Psoas muscle (tissue), 7 donors: ENCODE measurements at regions not wholly inside any gene's neighbourhood (a gene's known extent, or its start where the extent isn't known, plus 50 kb on each side); places are given as distances from the start of the nearest gene placed in this dataset.

Experiments used
- ATAC-seq, 4 donors: fragments of 200-7000 bp; cut with Tn5 transposase; one replicate each; pipeline ENCODE4 v1.9.1; 2020; ENCODE audit warnings: moderate library complexity in 3 of 4, mild to moderate bottlenecking in 2 of 4
- DNase-seq, 2 donors: peaks; one replicate each; pipeline ENCODE4 v3.0.0-alpha.2; 2020
- H3K27ac ChIP-seq: fragments of 200-600 bp; one replicate; pipeline ENCODE4 v1.8.0; 2022
- H3K27me3 ChIP-seq, 3 donors: fragments of 200-600 bp in 1 of 3; one replicate each; pipeline versions ENCODE4 v1.6.1 to v1.8.0; 2013 to 2022; ENCODE audit warnings: low read length in 2 of 3, mild to moderate bottlenecking in 2 of 3, moderate library complexity in 1 of 3; ENCODE audit not compliant: insufficient read depth in 3 of 3
- H3K36me3 ChIP-seq, 2 donors: fragments of 200-600 bp in 1 of 2; one replicate each; pipeline versions ENCODE4 v1.6.1 to v1.8.0; 2013 to 2022; ENCODE audit warnings: low read depth in 1 of 2, mild to moderate bottlenecking in 1 of 2, moderate library complexity in 1 of 2; ENCODE audit not compliant: insufficient read depth in 1 of 2
- H3K4me1 ChIP-seq: fragments of 200-600 bp; one replicate; pipeline ENCODE4 v1.8.0; 2022
- H3K4me3 ChIP-seq: fragments of 200-600 bp; one replicate; pipeline ENCODE4 v1.8.0; 2022; ENCODE audit warnings: mild to moderate bottlenecking
- H3K9me3 ChIP-seq: fragments of 200-600 bp; one replicate; pipeline ENCODE4 v1.8.0; 2022
- WGBS, 3 donors: extraction: QIAGEN DNeasy Blood & Tissue Kit; methylation state at CpG; one replicate each; pipeline versions ENCODE4 v1.1.6 to v1.1.7; 2013; 5-methylcytosine and 5-hydroxymethylcytosine counted together
- intact Hi-C, 2 donors: fragments of 100-400 bp; cut with DNase I; formaldehyde crosslinking; loops; one replicate each; pipeline versions ENCODE4 v1.11.0 to v1.14.2; 2022
- TF ChIP-seq, protein P1 (sequence below): fragments of 200-600 bp; IDR thresholded peaks from one replicate; pipeline ENCODE4 v1.8.0; 2022; ENCODE audit warnings: antibody characterized with exemption
- donor health status: healthy with polysubstance abuse.
- donor health status: DM: no; HTN: no; CAD: no; lungs with moderate emphysema.
- donor health status: Bipolar disorder and iron deficiency.
- donor health status: healthy.
- donor health status: DM: yes; HTN: yes; CAD: no.
- donor health status: DM: no; HTN: no; CAD: no.
- donor health status: DM: yes; HTN: yes; CAD: no.

DNA sequence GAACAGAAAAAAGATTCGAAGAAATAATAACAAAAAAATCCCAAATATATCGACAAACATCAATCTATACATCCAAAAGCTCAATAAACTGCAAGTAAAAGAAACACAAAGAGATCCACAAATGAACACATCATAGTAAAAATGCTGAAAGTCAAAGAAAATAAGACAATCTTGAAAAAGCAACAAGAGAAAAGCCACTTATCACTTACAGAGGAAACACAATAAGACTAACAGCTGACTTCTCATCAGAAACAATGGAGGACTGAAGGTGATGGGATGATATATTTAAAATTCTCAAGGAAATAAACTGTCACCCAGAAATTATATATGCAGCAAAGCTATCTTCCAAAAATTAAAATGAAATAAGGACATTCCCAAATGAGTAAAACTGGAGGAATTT lies 140.3 kb downstream of the NDUFA10 start:
- H3K4me1 ChIP-seq: peaks cover 3% of the 10 kb centered on the region
- peaks cover 25% of the 10 kb centered on the region for H3K9me3 ChIP-seq
- intact Hi-C loops: loop anchor here (5.0 to 10.0 kb wide), 4 partner anchors 190 to 850 kb away; partner anchors contain the start of gene HDAC4 (in 1 of the 2)
- ATAC-seq (no peak), DNase-seq (no peak)
- 97 to 98% (median 97%) methylated on average over 2 of the region's 2 CpGs for WGBS, 3 donors
- no peaks in the 10 kb centered on the region for H3K27me3 ChIP-seq
- H3K27ac ChIP-seq: no peak overlapping the region
- TF ChIP-seq, protein P1, sequence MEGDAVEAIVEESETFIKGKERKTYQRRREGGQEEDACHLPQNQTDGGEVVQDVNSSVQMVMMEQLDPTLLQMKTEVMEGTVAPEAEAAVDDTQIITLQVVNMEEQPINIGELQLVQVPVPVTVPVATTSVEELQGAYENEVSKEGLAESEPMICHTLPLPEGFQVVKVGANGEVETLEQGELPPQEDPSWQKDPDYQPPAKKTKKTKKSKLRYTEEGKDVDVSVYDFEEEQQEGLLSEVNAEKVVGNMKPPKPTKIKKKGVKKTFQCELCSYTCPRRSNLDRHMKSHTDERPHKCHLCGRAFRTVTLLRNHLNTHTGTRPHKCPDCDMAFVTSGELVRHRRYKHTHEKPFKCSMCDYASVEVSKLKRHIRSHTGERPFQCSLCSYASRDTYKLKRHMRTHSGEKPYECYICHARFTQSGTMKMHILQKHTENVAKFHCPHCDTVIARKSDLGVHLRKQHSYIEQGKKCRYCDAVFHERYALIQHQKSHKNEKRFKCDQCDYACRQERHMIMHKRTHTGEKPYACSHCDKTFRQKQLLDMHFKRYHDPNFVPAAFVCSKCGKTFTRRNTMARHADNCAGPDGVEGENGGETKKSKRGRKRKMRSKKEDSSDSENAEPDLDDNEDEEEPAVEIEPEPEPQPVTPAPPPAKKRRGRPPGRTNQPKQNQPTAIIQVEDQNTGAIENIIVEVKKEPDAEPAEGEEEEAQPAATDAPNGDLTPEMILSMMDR: no peak
- H3K4me3 ChIP-seq: no peak overlapping the region
- no peaks in the 10 kb centered on the region for H3K36me3 ChIP-seq

DNA sequence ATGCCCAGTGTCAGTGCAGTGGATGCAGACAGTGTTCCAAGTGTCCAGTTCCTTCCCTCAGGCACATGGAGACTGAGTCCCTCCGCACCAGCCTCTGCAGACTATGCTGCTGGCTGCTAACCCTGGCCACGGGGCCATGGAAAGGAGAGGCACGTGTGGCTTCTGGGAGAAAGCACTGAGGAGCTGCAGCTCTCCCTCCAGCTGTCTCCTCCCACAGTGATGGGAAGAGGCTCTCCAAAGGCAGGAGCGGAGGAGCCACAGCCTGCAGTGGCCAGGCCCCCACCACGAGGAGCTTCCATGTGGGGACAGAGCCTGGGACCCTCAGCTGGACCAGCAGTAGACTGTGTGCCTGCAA lies 141.1 kb downstream of the NDUFA10 start:
- WGBS, 3 donors: 96% methylated on average over 5 of the region's 5 CpGs
- TF ChIP-seq, protein P1: no peak
- Histone ChIP-seq H3K9me3 (peaks cover 25% of the 10 kb centered on the region), H3K27ac (no peak overlapping the region), H3K27me3 (no peaks in the 10 kb centered on the region), H3K4me3 (no peak overlapping the region), H3K36me3 (no peaks in the 10 kb centered on the region), H3K4me1 (peaks cover 3% of the 10 kb centered on the region)
- DNase-seq (no peak), ATAC-seq (no peak)
- intact Hi-C loops: loop anchor here (5.0 to 10.0 kb wide), 4 partner anchors 189 to 849 kb away; partner anchors contain the start of gene HDAC4 (in 1 of the 2)

DNA sequence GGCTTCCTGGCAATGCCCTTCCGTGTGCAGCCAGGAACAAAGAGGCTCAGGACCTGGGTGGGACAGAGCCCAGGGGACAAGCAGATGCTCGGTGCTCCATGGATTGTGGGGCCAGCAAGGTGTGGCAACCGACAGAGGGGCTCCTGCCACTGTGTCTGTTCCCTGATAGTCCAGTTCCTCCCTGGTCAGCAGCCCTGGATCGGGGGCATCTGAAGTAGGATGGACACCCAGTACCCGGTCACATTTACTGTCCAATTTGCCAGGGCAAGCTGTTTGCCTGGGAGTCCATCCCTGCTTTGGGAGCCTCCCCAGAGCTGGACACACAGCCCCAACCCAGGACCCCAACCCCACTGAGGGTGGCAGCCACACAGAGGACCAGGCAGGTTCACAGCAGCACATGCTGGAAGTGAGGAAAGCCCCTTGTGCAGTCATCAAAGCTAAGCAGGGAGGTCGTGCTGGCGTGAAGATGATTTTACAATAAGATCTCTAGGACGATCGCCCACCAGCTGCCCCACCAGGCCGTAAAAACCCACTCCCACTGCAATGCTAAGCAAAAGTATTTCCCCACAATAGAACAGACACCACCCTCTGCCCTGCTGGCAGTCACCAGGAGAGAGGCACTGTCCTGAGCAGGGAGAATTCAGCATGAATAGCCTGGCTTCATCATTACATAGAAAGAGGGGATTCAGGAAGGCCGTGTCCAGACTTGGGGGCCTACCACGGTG lies 141.7 kb downstream of the NDUFA10 start:
- DNase-seq (no peak), ATAC-seq (no peak)
- 86 to 92% (median 89%) methylated on average over 12 of the region's 12 CpGs for WGBS, 3 donors
- intact Hi-C loops: loop anchor here (2.0 to 10.0 kb wide), 5 partner anchors 189 to 849 kb away; partner anchors contain the start of gene HDAC4 (in 1 of the 2)
- H3K9me3 ChIP-seq: peaks cover 25% of the 10 kb centered on the region
- TF ChIP-seq, protein P1: no peak
- no peaks in the 10 kb centered on the region for H3K27me3 ChIP-seq
- peaks cover 3% of the 10 kb centered on the region for H3K4me1 ChIP-seq
- H3K27ac ChIP-seq: no peak overlapping the region
- H3K4me3 ChIP-seq: no peak overlapping the region
- H3K36me3 ChIP-seq: no peaks in the 10 kb centered on the region

DNA sequence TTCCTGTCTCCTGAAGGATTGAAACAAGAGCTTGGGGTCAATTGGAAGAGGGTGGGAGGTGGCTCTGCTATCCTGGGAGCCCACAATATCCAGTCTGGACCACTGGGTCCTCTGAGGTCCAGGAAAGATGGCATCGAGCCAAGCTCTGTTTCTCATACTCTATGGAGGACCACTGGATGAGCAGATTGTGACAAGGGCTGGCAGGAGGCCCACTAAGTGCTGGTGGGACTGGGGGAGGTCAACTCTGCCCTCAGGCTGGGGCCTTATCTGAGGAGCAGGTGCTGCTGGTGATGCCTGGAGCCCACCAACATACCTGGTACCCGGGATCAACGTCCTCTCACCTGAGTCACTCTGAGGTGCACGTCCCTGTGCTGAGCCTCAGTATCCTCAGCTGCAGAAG lies 142.4 kb downstream of the NDUFA10 start:
- DNase-seq (no peak), ATAC-seq (no peak)
- Histone ChIP-seq H3K4me3 (no peak overlapping the region), H3K36me3 (no peaks in the 10 kb centered on the region), H3K9me3 (peaks cover 25% of the 10 kb centered on the region), H3K27me3 (no peaks in the 10 kb centered on the region), H3K4me1 (peaks cover 3% of the 10 kb centered on the region), H3K27ac (no peak overlapping the region)
- WGBS, 3 donors: 87 to 89% (median 87%) methylated on average over 4 of the region's 4 CpGs
- TF ChIP-seq, protein P1: no peak
- intact Hi-C loops: loop anchor here (2.0 to 10.0 kb wide), 5 partner anchors 188 to 848 kb away; partner anchors contain the start of gene HDAC4 (in 1 of the 2)
